ENCODE measurements at regions not wholly inside any gene's neighbourhood (a gene's known extent, or its start where the extent isn't known, plus 50 kb on each side); places are given as distances from the start of the nearest gene placed in this dataset.

DNA sequence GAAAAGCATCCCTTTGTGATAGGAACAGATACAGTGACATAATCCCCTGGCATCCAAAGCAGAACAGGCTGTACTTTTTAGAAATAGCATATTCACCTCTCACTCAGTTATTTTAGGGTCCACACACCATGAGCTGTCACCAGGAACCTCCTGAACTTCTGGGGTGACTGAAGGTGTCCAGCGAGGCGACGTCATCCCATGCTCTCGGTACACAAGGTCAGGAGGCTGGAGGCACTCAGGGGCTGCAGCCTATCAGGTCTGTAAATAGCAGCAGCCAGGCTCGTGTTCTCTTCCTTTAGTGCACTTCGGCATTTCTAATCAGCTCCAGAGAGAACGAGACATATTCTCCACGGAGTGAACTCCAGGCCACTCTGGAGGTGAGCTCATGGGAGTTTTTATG, 98.3 kb downstream of the GATA6 start:
- H3K4me3 ChIP-seq (ENCODE audit: low read depth, low read length) = no peak overlapping the region
- DNase-seq (ENCODE audit: low read depth) = no peak
- TF ChIP-seq, protein P1, sequence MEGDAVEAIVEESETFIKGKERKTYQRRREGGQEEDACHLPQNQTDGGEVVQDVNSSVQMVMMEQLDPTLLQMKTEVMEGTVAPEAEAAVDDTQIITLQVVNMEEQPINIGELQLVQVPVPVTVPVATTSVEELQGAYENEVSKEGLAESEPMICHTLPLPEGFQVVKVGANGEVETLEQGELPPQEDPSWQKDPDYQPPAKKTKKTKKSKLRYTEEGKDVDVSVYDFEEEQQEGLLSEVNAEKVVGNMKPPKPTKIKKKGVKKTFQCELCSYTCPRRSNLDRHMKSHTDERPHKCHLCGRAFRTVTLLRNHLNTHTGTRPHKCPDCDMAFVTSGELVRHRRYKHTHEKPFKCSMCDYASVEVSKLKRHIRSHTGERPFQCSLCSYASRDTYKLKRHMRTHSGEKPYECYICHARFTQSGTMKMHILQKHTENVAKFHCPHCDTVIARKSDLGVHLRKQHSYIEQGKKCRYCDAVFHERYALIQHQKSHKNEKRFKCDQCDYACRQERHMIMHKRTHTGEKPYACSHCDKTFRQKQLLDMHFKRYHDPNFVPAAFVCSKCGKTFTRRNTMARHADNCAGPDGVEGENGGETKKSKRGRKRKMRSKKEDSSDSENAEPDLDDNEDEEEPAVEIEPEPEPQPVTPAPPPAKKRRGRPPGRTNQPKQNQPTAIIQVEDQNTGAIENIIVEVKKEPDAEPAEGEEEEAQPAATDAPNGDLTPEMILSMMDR (IDR thresholded peaks at IDR 0.05; ENCODE audit: insufficient read depth, low read length) = no peak

DNA sequence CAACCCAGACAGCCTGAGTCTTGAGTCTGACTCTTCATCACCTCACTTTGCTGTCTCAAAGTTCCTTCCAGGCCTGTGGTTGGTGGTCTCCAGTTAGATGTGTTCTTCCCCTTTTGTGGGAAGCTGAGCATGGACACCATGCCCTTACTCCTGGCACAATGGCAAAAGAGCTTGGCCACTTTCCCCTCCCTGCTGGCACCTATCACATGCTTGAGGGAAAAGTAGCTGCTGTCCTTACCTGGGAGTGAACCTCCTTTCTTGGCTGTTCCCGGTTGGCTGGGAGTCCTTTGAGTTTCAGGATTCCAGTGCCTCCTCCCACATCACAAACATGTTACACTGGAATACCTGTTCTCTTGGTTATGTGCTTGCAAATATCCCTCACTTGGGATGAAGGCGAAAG, 97.8 kb downstream of the GATA6 start:
- no peak for DNase-seq (ENCODE audit: low read depth)
- no peak overlapping the region for H3K4me3 ChIP-seq (ENCODE audit: low read depth, low read length)
- TF ChIP-seq, protein P1 (IDR thresholded peaks at IDR 0.05; ENCODE audit: insufficient read depth, low read length) = no peak

DNA sequence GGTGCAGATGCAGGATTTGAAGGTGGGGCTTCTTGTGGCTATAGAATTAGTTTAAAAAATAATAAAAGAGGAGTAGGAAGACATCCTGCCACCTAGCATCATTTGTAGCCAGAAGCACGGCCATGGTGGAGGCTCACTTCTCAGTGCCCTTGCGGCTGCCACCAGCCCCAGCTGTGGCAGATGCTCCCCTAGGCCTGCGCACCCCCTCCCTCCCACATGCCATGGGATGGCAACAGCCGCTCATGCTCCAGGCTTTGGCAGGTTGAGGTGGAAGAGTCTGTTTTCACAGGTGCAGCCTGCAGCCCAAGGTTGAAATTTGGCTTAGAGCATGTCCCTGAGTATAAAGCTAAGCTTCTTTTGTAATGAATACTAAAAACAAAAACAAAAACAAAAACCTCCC, 96.4 kb downstream of the GATA6 start:
- H3K4me3 ChIP-seq (ENCODE audit: low read depth, low read length) = no peak overlapping the region
- no peak for DNase-seq (ENCODE audit: low read depth)
- TF ChIP-seq, protein P1 (IDR thresholded peaks at IDR 0.05; ENCODE audit: insufficient read depth, low read length) = no peak

DNA sequence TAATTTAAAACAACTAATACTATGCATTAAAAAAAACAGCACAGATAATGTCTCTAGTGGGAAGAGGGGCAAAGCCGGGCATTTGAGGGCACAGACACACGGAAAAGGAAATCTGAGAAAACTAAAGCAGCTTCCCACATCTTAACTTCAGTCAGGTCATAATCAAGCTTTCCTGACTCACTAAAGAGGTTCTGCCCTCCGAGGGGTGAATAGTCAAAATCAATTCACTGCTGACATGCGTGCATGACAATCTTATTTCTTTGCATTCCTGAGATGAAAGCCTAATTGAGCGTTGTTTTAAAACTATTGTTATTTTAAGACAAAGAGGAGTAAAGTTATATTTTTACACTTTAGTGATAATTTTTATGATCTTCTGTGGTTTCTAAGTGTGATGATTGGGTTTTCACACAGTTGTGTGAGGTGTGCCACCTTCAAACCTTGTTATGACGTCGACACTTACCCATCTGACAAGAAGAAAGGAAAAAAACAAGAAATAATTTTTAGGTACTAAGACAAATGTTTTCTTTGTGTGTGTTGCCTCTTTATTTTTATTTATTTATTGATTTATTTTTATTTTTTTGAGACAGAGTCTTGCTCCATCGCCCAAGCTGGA, 90.9 kb downstream of the GATA6 start:
- DNase-seq (ENCODE audit: low read depth) = no peak
- TF ChIP-seq, protein P1 (IDR thresholded peaks at IDR 0.05; ENCODE audit: insufficient read depth, low read length) = no peak
- H3K4me3 ChIP-seq (ENCODE audit: low read depth, low read length) = no peak overlapping the region

DNA sequence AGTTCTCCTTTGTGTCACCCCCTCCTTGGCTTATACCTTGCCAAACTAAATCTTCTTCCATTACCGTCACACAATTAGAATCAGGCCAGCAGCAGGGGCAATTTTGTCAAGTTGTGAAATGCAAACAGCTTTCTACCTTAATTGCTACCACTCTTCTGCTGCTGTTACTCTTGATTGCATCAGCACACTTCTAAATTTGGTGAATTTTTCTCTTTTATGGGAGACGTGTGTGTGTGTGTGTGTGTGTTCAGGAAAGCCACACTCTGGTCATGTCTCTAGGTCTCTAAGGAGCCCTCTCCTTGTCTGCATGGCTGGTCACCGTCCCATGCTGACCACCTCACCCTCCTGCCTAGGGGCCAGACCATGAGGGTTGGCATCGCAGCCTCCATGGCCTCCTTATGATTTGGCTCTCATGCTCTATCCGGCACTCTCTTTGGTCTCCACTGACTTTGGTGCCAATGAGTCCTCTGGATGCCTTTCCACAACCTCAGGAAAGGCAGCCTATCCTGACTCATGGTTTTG, 87.7 kb downstream of the GATA6 start:
- TF ChIP-seq, protein P1 (IDR thresholded peaks at IDR 0.05; ENCODE audit: insufficient read depth, low read length) = no peak
- no peak overlapping the region for H3K4me3 ChIP-seq (ENCODE audit: low read depth, low read length)
- DNase-seq (ENCODE audit: low read depth) = peak; percentile 66

DNA sequence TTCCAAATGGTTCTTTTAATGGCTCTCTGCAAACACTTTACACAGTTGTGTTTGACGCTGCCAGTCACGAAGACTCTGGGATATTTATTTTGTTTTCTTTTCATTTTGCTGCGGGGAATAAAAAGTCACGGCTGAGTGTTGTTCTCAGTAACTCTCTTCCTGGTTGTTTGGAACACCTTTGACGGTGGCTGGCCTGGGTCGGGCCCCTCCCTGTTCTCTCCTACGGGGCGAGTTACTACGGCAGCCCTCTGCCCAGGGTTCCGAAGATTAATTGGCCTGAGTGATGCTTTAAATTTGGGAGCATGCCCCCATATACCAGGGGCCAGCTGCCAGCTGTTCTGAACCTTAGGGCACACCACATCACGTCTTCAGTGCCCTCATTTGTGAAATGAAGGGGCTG, 84.7 kb downstream of the GATA6 start:
- TF ChIP-seq, protein P1 (IDR thresholded peaks at IDR 0.05; ENCODE audit: insufficient read depth, low read length) = no peak
- no peak for DNase-seq (ENCODE audit: low read depth)
- H3K4me3 ChIP-seq (ENCODE audit: low read depth, low read length) = no peak overlapping the region

DNA sequence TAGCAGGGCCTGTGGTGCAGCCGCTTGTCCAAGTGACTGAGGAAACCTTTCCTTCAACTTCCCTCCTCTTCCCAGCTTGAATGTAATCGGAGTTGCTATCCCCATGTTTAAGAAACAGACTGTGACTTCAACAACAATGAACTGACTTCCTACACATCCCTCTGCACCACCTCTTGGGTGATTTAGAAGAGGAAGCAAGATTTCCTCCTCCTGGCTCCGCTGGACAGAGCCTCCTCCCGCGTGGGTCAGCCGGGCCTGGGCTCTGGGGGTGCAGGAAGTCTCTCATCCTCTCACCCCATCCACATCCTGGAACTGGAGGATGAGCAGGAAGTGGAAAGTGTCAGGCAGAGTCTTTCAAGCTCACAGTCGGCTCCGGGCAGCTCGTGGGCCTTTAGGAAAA, 84.3 kb downstream of the GATA6 start:
- DNase-seq (ENCODE audit: low read depth) = no peak
- no peak overlapping the region for H3K4me3 ChIP-seq (ENCODE audit: low read depth, low read length)
- TF ChIP-seq, protein P1 (IDR thresholded peaks at IDR 0.05; ENCODE audit: insufficient read depth, low read length) = no peak
